SK-N-SH (cell line): ENCODE measurements at regions not wholly inside any gene's neighbourhood (a gene's known extent, or its start where the extent isn't known, plus 50 kb on each side); places are given as distances from the start of the nearest gene placed in this dataset.

Experiments
- CTCF ChIA-PET: fragments of 300-600, 350-600 bp; formaldehyde crosslinking; extraction: SDS; loops from one replicate; lab custom pipeline; 2021; lab: Yijun Ruan, JAX
- POLR2A ChIA-PET: fragments of 350-600 bp; sonication (Branson Sonifier 250); formaldehyde crosslinking; extraction: SDS; loops from one replicate; lab custom pipeline; 2020; ENCODE audit warnings: antibody characterized with exemption, inconsistent platforms; lab: Yijun Ruan, JAX
- DNase-seq: peaks from one replicate; pipeline ENCODE4 v3.0.0; 2012
- H2AFZ ChIP-seq: fragments of 200-600 bp; sonication (generic); 2 replicates; pipeline ENCODE4 v1.8.1; 2016; ENCODE audit warnings: antibody characterized with exemption, mild to moderate bottlenecking, low read depth
- H3F3A ChIP-seq: fragments of 200-600 bp; sonication (generic); replicated peaks from 2 replicates; pipeline ENCODE3; 2016; ENCODE audit warnings: antibody characterized with exemption, mild to moderate bottlenecking; ENCODE audit not compliant: insufficient read depth
- H3K27ac ChIP-seq, 2 experiments: fragments of 200-500 bp in 1 of 2; fragments of 200-600 bp in 1 of 2; sonication (Bioruptor generic) in 1 of 2; sonication (generic), shearing (Covaris generic) in 1 of 2; 2 replicates each; pipeline versions ENCODE4 v1.5.1 to v1.6.1; 2014 to 2016; ENCODE audit warnings: low read depth in 2 of 2, inconsistent platforms in 1 of 2, low read length in 1 of 2, mild to moderate bottlenecking in 1 of 2, mixed read lengths in 1 of 2
- H3K27me3 ChIP-seq: fragments of 200-600 bp; sonication (generic), shearing (Covaris generic); 2 replicates; pipeline ENCODE4 v1.6.1; 2016; ENCODE audit warnings: mixed run types; ENCODE audit not compliant: insufficient read depth
- H3K36me3 ChIP-seq, 2 experiments: fragments of 200-500 bp in 1 of 2; fragments of 200-600 bp in 1 of 2; sonication (Bioruptor generic) in 1 of 2; sonication (generic) in 1 of 2; replicated peaks in 1 of 2; 2 replicates each; pipeline versions ENCODE3 to v1.5.1; 2014 to 2016; ENCODE audit warnings: low read length in 1 of 2, mild to moderate bottlenecking in 1 of 2; ENCODE audit not compliant: insufficient read depth in 2 of 2, control insufficient read depth in 1 of 2
- H3K4me1 ChIP-seq, 2 experiments: fragments of 200-500 bp in 1 of 2; fragments of 200-600 bp in 1 of 2; sonication (Bioruptor generic) in 1 of 2; sonication (generic), shearing (Covaris generic) in 1 of 2; 2 replicates each; pipeline versions ENCODE4 v1.5.1 to v1.6.1; 2014 to 2016; ENCODE audit warnings: low read depth in 1 of 2, low read length in 1 of 2, mixed run types in 1 of 2; ENCODE audit not compliant: insufficient read depth in 2 of 2, control insufficient read depth in 1 of 2
- H3K4me2 ChIP-seq: fragments of 200-600 bp; sonication (generic), shearing (Covaris generic); 2 replicates; pipeline ENCODE4 v1.6.1; 2017; ENCODE audit warnings: mixed run types
- H3K4me3 ChIP-seq, 2 experiments: fragments of 200-500 bp in 1 of 2; fragments of 200-600 bp in 1 of 2; sonication (Bioruptor generic) in 1 of 2; sonication (generic), shearing (Covaris generic) in 1 of 2; 2 replicates each; pipeline versions ENCODE4 v1.5.1 to v1.8.1; 2014 to 2016; ENCODE audit warnings: low read depth in 2 of 2, inconsistent platforms in 1 of 2, low read length in 1 of 2, mild to moderate bottlenecking in 1 of 2, mixed read lengths in 1 of 2, moderate library complexity in 1 of 2
- H3K79me2 ChIP-seq: fragments of 200-600 bp; sonication (generic); 2 replicates; pipeline ENCODE4 v1.8.1; 2017; ENCODE audit warnings: mild to moderate bottlenecking; ENCODE audit not compliant: insufficient read depth
- H3K9ac ChIP-seq: fragments of 200-600 bp; sonication (generic); 2 replicates; pipeline ENCODE4 v1.6.1; 2017; ENCODE audit warnings: mixed run types
- H3K9me2 ChIP-seq: fragments of 200-600 bp; sonication (generic); 2 replicates; pipeline ENCODE4 v1.6.1; 2017; ENCODE audit warnings: mixed run types
- H3K9me3 ChIP-seq: fragments of 200-600 bp; sonication (generic); 2 replicates; pipeline ENCODE4 v1.6.1; 2017; ENCODE audit warnings: mixed run types, mild to moderate bottlenecking, moderate library complexity
- H4K20me1 ChIP-seq: fragments of 200-600 bp; sonication (generic); 2 replicates; pipeline ENCODE4 v1.6.1; 2017; ENCODE audit warnings: mild to moderate bottlenecking, mixed run types; ENCODE audit not compliant: insufficient read depth
- CHD2 ChIP-seq: fragments of 150-350 bp; IDR thresholded peaks from 2 replicates; pipeline ENCODE4 v1.6.1; 2018; ENCODE audit warnings: low read length; ENCODE audit not compliant: partially characterized antibody
- EZH2phosphoT487 ChIP-seq: fragments of 200-600 bp; sonication (generic); IDR thresholded peaks from 2 replicates; pipeline ENCODE4 v1.6.1; 2017; ENCODE audit warnings: low read depth, mixed run types, mild to moderate bottlenecking, antibody characterized with exemption, moderate library complexity, borderline replicate concordance
- FOSL2 ChIP-seq: IDR thresholded peaks from 2 replicates; pipeline ENCODE4 v1.4.0; 2012; ENCODE audit warnings: low read depth, mild to moderate bottlenecking, moderate library complexity, borderline replicate concordance
- FOXJ3 ChIP-seq: sonication (generic); formaldehyde crosslinking; IDR thresholded peaks from 2 replicates; pipeline ENCODE4 v1.5.1; 2020; ENCODE audit warnings: mild to moderate bottlenecking, missing genetic modification reagents
- FOXM1 ChIP-seq: IDR thresholded peaks from 2 replicates; pipeline ENCODE4 v1.4.0; 2012; ENCODE audit warnings: low read depth, mild to moderate bottlenecking
- GATA2 ChIP-seq: sonication (generic); formaldehyde crosslinking; IDR thresholded peaks from 2 replicates; pipeline ENCODE4 v1.5.0; 2020; ENCODE audit warnings: mild to moderate bottlenecking, missing genetic modification reagents
- MAX ChIP-seq: IDR thresholded peaks from 2 replicates; pipeline ENCODE4 v1.4.0; 2012; ENCODE audit warnings: low read depth
- MXI1 ChIP-seq: IDR thresholded peaks from 2 replicates; pipeline ENCODE4 v1.6.1; 2012; ENCODE audit warnings: mild to moderate bottlenecking, low read depth, low read length, improper control_type of control experiment
- NFIC ChIP-seq: IDR thresholded peaks from 2 replicates; pipeline ENCODE4 v1.4.0; 2012; ENCODE audit warnings: borderline replicate concordance
- NRF1 ChIP-seq: IDR thresholded peaks from 2 replicates; pipeline ENCODE4 v1.6.1; 2012; ENCODE audit warnings: low read depth, mild to moderate bottlenecking, low read length
- PBX3 ChIP-seq: IDR thresholded peaks from 2 replicates; pipeline ENCODE4; 2012
- RCOR1 ChIP-seq: fragments of 150-350 bp; IDR thresholded peaks from 2 replicates; pipeline ENCODE4 v1.6.1; 2017; ENCODE audit warnings: antibody characterized with exemption, low read length
- REST ChIP-seq: IDR thresholded peaks from 2 replicates; pipeline ENCODE4 v1.6.1; 2012; ENCODE audit warnings: mild to moderate bottlenecking, low read depth, low read length, moderate library complexity
- RFX5 ChIP-seq: IDR thresholded peaks from 2 replicates; pipeline ENCODE4 v1.6.1; 2012; ENCODE audit warnings: mild to moderate bottlenecking, improper control_type of control experiment, low read length
- RXRA ChIP-seq: IDR thresholded peaks from 2 replicates; pipeline ENCODE4 v1.4.0; 2012; ENCODE audit warnings: low read depth, mild to moderate bottlenecking, borderline replicate concordance
- SIN3A ChIP-seq: IDR thresholded peaks from 2 replicates; pipeline ENCODE4 v1.6.1; 2012; ENCODE audit warnings: low read depth, mild to moderate bottlenecking, low read length, moderate library complexity, borderline replicate concordance
- SMC3 ChIP-seq: IDR thresholded peaks from 2 replicates; pipeline ENCODE4 v1.6.1; 2012; ENCODE audit warnings: low read depth, low read length, improper control_type of control experiment
- TAF1 ChIP-seq: IDR thresholded peaks from 2 replicates; pipeline ENCODE4 v1.6.1; 2012; ENCODE audit warnings: low read depth, mild to moderate bottlenecking, low read length, moderate library complexity, borderline replicate concordance
- TCF12 ChIP-seq: IDR thresholded peaks from 2 replicates; pipeline ENCODE4 v1.4.0; 2012
- TEAD4 ChIP-seq: IDR thresholded peaks from 2 replicates; pipeline ENCODE4 v1.4.0; 2012; ENCODE audit warnings: mild to moderate bottlenecking, borderline replicate concordance; ENCODE audit not compliant: insufficient read depth
- USF2 ChIP-seq: fragments of 150-350 bp; IDR thresholded peaks from 2 replicates; pipeline ENCODE4 v1.6.1; 2017; ENCODE audit warnings: antibody characterized with exemption, low read length, low read depth, borderline replicate concordance
- WGBS: methylation state at CpG from one replicate; pipeline ENCODE4 v1.1.6; 2017; ENCODE audit warnings: low lambda C conversion rate; 5-methylcytosine and 5-hydroxymethylcytosine counted together

- TF ChIP-seq REST = no peak
- no peak for TF ChIP-seq CHD2
Measured at GRCh38 chr4:45131020-45131419, 404.7 kb upstream of the GNPDA2 start (continued).

GRCh38 chr4:45122406-45122805 is 396.1 kb upstream of the GNPDA2 start:
- no peaks in the 10 kb centered on the region for H3K9me3 ChIP-seq

More at GRCh38 chr4:45122406-45122805, 396.1 kb upstream of the GNPDA2 start:
- H3K9me2 ChIP-seq = no peaks in the 10 kb centered on the region
- H3K27me3 ChIP-seq = no peaks in the 10 kb centered on the region
- DNase-seq = no peak
- POLR2A ChIA-PET = no interaction called here
- CTCF ChIA-PET = no interaction called here
- no peak overlapping the region for H3K9ac ChIP-seq
- no peaks in the 10 kb centered on the region for H3K4me1 ChIP-seq
- no peak overlapping the region for H3K4me2 ChIP-seq
- no peaks in the 10 kb centered on the region for H3F3A ChIP-seq
- H3K79me2 ChIP-seq = no peaks in the 10 kb centered on the region
- TF ChIP-seq RCOR1 = no peak
- TF ChIP-seq USF2 = no peak
- no peak for TF ChIP-seq EZH2phosphoT487
- no peak for TF ChIP-seq RFX5
- TF ChIP-seq SIN3A = no peak
- no peak for TF ChIP-seq GATA2
- TF ChIP-seq FOSL2 = no peak
- TF ChIP-seq RXRA = no peak
- no peak for TF ChIP-seq SMC3
- no peak for TF ChIP-seq TCF12
- no peak for TF ChIP-seq NRF1
- no peak for TF ChIP-seq FOXJ3
- no peak for TF ChIP-seq TAF1
- no peak for TF ChIP-seq MAX
- TF ChIP-seq PBX3 = no peak
- TF ChIP-seq MXI1 = no peak
- no peak for TF ChIP-seq FOXM1
- no peak for TF ChIP-seq TEAD4
- TF ChIP-seq NFIC = no peak
- H3K4me3 ChIP-seq = no peak overlapping the region
- no peak overlapping the region for H3K27ac ChIP-seq
- no peaks in the 10 kb centered on the region for H3K36me3 ChIP-seq
- WGBS = 0% methylated on average over 2 of the region's 2 CpGs
- no peaks in the 10 kb centered on the region for H4K20me1 ChIP-seq
- H2AFZ ChIP-seq = no peak overlapping the region
